K562 (cell line): ENCODE measurements at regions not wholly inside any gene's neighbourhood (a gene's known extent, or its start where the extent isn't known, plus 50 kb on each side); places are given as distances from the start of the nearest gene placed in this dataset.

Experiments used
- ATAC-seq: fragments of 200-7000 bp; cut with Tn5 transposase; 3 replicates; pipeline ENCODE4 v1.9.1; 2020; ENCODE audit warnings: moderate library complexity
- BruUV-seq: library from RNA; stranded (reverse); fragments of 400-500 nt; replicated peaks from 2 replicates; lab custom pipeline; 2021; lab: Mats Ljungman, UMichigan
- CTCF ChIA-PET: fragments of 300-600 bp; formaldehyde crosslinking; extraction: SDS; loops from one replicate; lab custom pipeline; 2021; ENCODE audit warnings: low intra/inter-chr PET ratio; lab: Yijun Ruan, JAX
- POLR2A ChIA-PET: fragments of 300-600, 350-650 bp; sonication (Branson Sonifier 250); formaldehyde crosslinking; extraction: SDS; loops from one replicate; lab custom pipeline; 2021; ENCODE audit warnings: antibody characterized with exemption, inconsistent platforms; lab: Yijun Ruan, JAX
- DNase-seq, 4 experiments: peaks; one replicate each; pipeline versions ENCODE4 v3.0.0 to v3.0.0-alpha.2; 2011 to 2018; ENCODE audit warnings: low spot score in 3 of 4, mixed read lengths in 3 of 4; ENCODE audit errors: extremely low read depth in 1 of 4
- FAIRE-seq: peaks from 2 replicates; lab custom pipeline; 2011; peaks lifted over from hg19 to GRCh38; lab: Jason Lieb, UNC
- H2AFZ ChIP-seq: 2 replicates; pipeline ENCODE4 v1.6.0; 2011; ENCODE audit warnings: low read depth, low read length, control low read depth, inconsistent platforms
- H3K27ac ChIP-seq: fragments of 200-600 bp; 3 replicates; pipeline ENCODE4 v1.8.0; 2011; ENCODE audit warnings: low read depth, mild to moderate bottlenecking, control low read depth, inconsistent platforms, low read length, moderate library complexity, mixed read lengths; ENCODE audit errors: extremely low read depth
- H3K27me3 ChIP-seq, 2 experiments: fragments of 300-600 bp in 1 of 2; 2 replicates in 1 of 2; 3 replicates in 1 of 2; pipeline versions ENCODE4 v1.6.0 to v1.8.0; 2011; ENCODE audit warnings: inconsistent platforms in 2 of 2, low read length in 2 of 2, mild to moderate bottlenecking in 1 of 2, mixed read lengths in 1 of 2, moderate library complexity in 1 of 2; ENCODE audit not compliant: control insufficient read depth in 2 of 2, insufficient read depth in 2 of 2
- H3K36me3 ChIP-seq: fragments of 300-600 bp; 3 replicates; pipeline ENCODE4 v1.8.0; 2011; ENCODE audit warnings: mild to moderate bottlenecking, low read length, inconsistent platforms; ENCODE audit not compliant: control insufficient read depth, insufficient read depth
- H3K4me1 ChIP-seq, 2 experiments: fragments of 200-600 bp in 1 of 2; replicated peaks in 1 of 2; 2 replicates in 1 of 2; 3 replicates in 1 of 2; pipeline versions ENCODE4 v1.5.1 to v1.8.0; 2011; ENCODE audit warnings: inconsistent platforms in 2 of 2, low read length in 2 of 2, mild to moderate bottlenecking in 1 of 2, mixed read lengths in 1 of 2, moderate library complexity in 1 of 2; ENCODE audit not compliant: control insufficient read depth in 2 of 2, insufficient read depth in 2 of 2
- H3K4me2 ChIP-seq: 2 replicates; pipeline ENCODE4 v1.6.1; 2011; ENCODE audit warnings: low read length, control low read depth, inconsistent platforms, mixed read lengths; ENCODE audit not compliant: insufficient read depth
- H3K4me3 ChIP-seq: fragments of 200-600 bp; sonication (generic), shearing (Covaris generic); 2 replicates; pipeline ENCODE4 v1.5.1; 2016; ENCODE audit warnings: control low read depth, inconsistent platforms
- H3K79me2 ChIP-seq: fragments of 200-600 bp; 3 replicates; pipeline ENCODE4 v1.8.0; 2011; ENCODE audit warnings: low read length, inconsistent platforms; ENCODE audit not compliant: control insufficient read depth, insufficient read depth
- H3K9ac ChIP-seq, 2 experiments: 2 replicates each; pipeline versions ENCODE4 v1.6.0 to v1.6.1; 2011; ENCODE audit warnings: low read depth in 2 of 2, low read length in 2 of 2, control low read depth in 1 of 2, inconsistent platforms in 1 of 2, mild to moderate bottlenecking in 1 of 2, mixed read lengths in 1 of 2; ENCODE audit not compliant: insufficient read depth in 1 of 2
- H3K9me1 ChIP-seq: one replicate; pipeline ENCODE4 v1.6.0; 2011; ENCODE audit warnings: inconsistent platforms, mild to moderate bottlenecking, low read length, moderate library complexity; ENCODE audit not compliant: control insufficient read depth, insufficient read depth
- H3K9me3 ChIP-seq: replicated peaks from 2 replicates; pipeline ENCODE4 v1.5.1; 2011; ENCODE audit warnings: low read depth, low read length, inconsistent platforms; ENCODE audit not compliant: control insufficient read depth, insufficient read depth
- H4K20me1 ChIP-seq: replicated peaks from 2 replicates; pipeline ENCODE4 v1.6.1; 2011; ENCODE audit warnings: low read length, inconsistent platforms, mixed read lengths; ENCODE audit not compliant: control insufficient read depth, insufficient read depth
- ADNP ChIP-seq: fragments of 200-800 bp; sonication (Bioruptor generic); IDR thresholded peaks from 2 replicates; pipeline ENCODE4 v1.6.1; 2016; ENCODE audit warnings: missing genetic modification characterization, missing compliant biosample characterization
- BRD4 ChIP-seq: fragments of 200-600 bp; sonication (generic); IDR thresholded peaks from 2 replicates; pipeline ENCODE4 v1.6.1; 2017; ENCODE audit warnings: inconsistent platforms
- DNMT1 ChIP-seq: fragments of 450-650 bp; IDR thresholded peaks from 2 replicates; pipeline ENCODE4 v1.6.1; 2016; ENCODE audit warnings: antibody characterized with exemption, mild to moderate bottlenecking
- MYC ChIP-seq, 2 experiments: fragments of 250-450 bp in 1 of 2; sonication (Bioruptor Pico) in 1 of 2; IDR thresholded peaks; 2 replicates each; pipeline versions ENCODE4 v1.5.1 to v1.6.1; 2012 to 2021; ENCODE audit warnings: low read depth in 2 of 2, borderline replicate concordance in 1 of 2, improper control_type of control experiment in 1 of 2, low read length in 1 of 2, mild to moderate bottlenecking in 1 of 2, moderate library complexity in 1 of 2
- POLR3G ChIP-seq: IDR thresholded peaks from 2 replicates; pipeline ENCODE4 v1.6.1; 2011; ENCODE audit not compliant: insufficient read length, insufficient replicate concordance; ENCODE audit errors: extremely low read depth
- RCOR1 ChIP-seq, 2 experiments: IDR thresholded peaks; 2 replicates each; pipeline ENCODE4 v1.6.1; 2012; ENCODE audit warnings: low read depth in 2 of 2, low read length in 2 of 2, borderline replicate concordance in 1 of 2, improper control_type of control experiment in 1 of 2
- SRSF7 ChIP-seq: fragments of 200-400 bp; formaldehyde crosslinking; optimal IDR thresholded peaks from 2 replicates; pipeline ENCODE3; 2017; ENCODE audit warnings: mild to moderate bottlenecking, low read depth, low read length
- WGBS: fragments of 100-300 bp; shearing (Covaris generic); methylation state at CpG from one replicate; pipeline ENCODE4 v1.1.6; 2016; ENCODE audit warnings: low coverage, mixed read lengths; ENCODE audit not compliant: insufficient coverage; ENCODE audit errors: missing lambda C conversion rate; 5-methylcytosine and 5-hydroxymethylcytosine counted together
- in situ Hi-C: fragments of 300-500 bp; cut with MboI; formaldehyde crosslinking; loops from 4 replicates; pipeline ENCODE4 v1.15.0; 2018; ENCODE audit warnings: inconsistent platforms, mixed read lengths
- intact Hi-C: fragments of 100-400 bp; cut with micrococcal nuclease; formaldehyde crosslinking; loops from 2 replicates; pipeline ENCODE4 v1.14.2; 2022
- TF ChIP-seq, protein P1 (sequence below): fragments of 250-450 bp; sonication (Bioruptor Pico); IDR thresholded peaks from 2 replicates; pipeline ENCODE4 v1.4.0; 2020; ENCODE audit warnings: borderline replicate concordance
- TF ChIP-seq, protein P2 (sequence below): fragments of 450-650 bp; IDR thresholded peaks from 2 replicates; pipeline ENCODE4 v1.6.1; 2016; ENCODE audit warnings: mild to moderate bottlenecking
- TF ChIP-seq, protein P3 (sequence below): sonication (generic); formaldehyde crosslinking; IDR thresholded peaks from 2 replicates; pipeline ENCODE4 v1.8.0; 2022; ENCODE audit warnings: missing genetic modification reagents, mild to moderate bottlenecking, moderate library complexity, borderline replicate concordance

DNA sequence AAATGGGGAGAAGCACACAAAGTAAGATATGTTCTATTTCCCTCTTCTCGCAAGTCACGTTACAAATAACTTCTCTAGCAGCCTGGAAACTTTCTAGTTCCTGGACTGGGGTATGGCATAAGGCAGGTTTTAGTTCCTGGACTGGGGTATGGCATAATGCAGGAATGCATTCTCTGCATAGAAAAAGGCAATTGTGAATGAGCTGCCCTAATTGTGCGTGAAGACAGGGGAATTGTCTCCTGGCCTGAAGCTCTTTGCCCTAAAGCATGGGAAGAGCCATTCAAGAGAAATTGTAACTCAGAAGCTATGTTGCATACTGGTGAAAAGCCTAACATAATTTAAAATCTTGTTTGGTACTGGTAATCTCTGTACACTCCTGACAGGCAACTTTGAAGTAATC, 54.3 kb upstream of the CBLB start:
- in situ Hi-C loops = no loop called here
- CTCF ChIA-PET = no interaction called here

More for the DNA sequence above, 54.3 kb upstream of the CBLB start:
- H3K9ac ChIP-seq = no peak overlapping the region
- DNase-seq = no peak
- 48% methylated on average over 3 of the region's 3 CpGs for WGBS
- POLR2A ChIA-PET = no interaction called here
- intact Hi-C loops = no loop called here
- no peaks in the 10 kb centered on the region for H3K4me1 ChIP-seq
- no peak overlapping the region for H3K4me3 ChIP-seq
- H2AFZ ChIP-seq = no peak overlapping the region
- no peaks in the 10 kb centered on the region for H3K36me3 ChIP-seq
- H4K20me1 ChIP-seq = no peaks in the 10 kb centered on the region
- ATAC-seq = no peak
- no TSS peak for BruUV-seq
- no peak overlapping the region for H3K4me2 ChIP-seq
- no peaks in the 10 kb centered on the region for H3K9me1 ChIP-seq
- H3K27ac ChIP-seq = no peak overlapping the region
- H3K27me3 ChIP-seq = no peaks in the 10 kb centered on the region
- no peaks in the 10 kb centered on the region for H3K79me2 ChIP-seq
- TF ChIP-seq DNMT1 = no peak
- TF ChIP-seq ADNP (tag) = no peak
- TF ChIP-seq, protein P1, sequence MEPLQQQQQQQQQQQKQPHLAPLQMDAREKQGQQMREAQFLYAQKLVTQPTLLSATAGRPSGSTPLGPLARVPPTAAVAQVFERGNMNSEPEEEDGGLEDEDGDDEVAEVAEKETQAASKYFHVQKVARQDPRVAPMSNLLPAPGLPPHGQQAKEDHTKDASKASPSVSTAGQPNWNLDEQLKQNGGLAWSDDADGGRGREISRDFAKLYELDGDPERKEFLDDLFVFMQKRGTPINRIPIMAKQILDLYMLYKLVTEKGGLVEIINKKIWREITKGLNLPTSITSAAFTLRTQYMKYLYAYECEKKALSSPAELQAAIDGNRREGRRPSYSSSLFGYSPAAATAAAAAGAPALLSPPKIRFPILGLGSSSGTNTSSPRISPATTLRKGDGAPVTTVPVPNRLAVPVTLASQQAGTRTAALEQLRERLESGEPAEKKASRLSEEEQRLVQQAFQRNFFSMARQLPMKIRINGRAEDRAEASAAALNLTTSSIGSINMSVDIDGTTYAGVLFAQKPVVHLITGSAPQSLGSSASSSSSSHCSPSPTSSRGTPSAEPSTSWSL (CRISPR knock-in tag) = no peak
- TF ChIP-seq MYC (IDR thresholded peaks at IDR 0.05; ENCODE audit: low read depth, low read length) = no peak
- TF ChIP-seq MYC (CRISPR knock-in tag; IDR thresholded peaks at IDR 0.05; ENCODE audit: borderline replicate concordance, low read depth) = no peak
- TF ChIP-seq, protein P2, sequence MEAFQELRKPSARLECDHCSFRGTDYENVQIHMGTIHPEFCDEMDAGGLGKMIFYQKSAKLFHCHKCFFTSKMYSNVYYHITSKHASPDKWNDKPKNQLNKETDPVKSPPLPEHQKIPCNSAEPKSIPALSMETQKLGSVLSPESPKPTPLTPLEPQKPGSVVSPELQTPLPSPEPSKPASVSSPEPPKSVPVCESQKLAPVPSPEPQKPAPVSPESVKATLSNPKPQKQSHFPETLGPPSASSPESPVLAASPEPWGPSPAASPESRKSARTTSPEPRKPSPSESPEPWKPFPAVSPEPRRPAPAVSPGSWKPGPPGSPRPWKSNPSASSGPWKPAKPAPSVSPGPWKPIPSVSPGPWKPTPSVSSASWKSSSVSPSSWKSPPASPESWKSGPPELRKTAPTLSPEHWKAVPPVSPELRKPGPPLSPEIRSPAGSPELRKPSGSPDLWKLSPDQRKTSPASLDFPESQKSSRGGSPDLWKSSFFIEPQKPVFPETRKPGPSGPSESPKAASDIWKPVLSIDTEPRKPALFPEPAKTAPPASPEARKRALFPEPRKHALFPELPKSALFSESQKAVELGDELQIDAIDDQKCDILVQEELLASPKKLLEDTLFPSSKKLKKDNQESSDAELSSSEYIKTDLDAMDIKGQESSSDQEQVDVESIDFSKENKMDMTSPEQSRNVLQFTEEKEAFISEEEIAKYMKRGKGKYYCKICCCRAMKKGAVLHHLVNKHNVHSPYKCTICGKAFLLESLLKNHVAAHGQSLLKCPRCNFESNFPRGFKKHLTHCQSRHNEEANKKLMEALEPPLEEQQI = no peak
- TF ChIP-seq RCOR1 (IDR thresholded peaks at IDR 0.05; ENCODE audit: borderline replicate concordance in 1 of 2, low read depth in 2 of 2, low read length in 2 of 2) = no peak
- TF ChIP-seq, protein P3, sequence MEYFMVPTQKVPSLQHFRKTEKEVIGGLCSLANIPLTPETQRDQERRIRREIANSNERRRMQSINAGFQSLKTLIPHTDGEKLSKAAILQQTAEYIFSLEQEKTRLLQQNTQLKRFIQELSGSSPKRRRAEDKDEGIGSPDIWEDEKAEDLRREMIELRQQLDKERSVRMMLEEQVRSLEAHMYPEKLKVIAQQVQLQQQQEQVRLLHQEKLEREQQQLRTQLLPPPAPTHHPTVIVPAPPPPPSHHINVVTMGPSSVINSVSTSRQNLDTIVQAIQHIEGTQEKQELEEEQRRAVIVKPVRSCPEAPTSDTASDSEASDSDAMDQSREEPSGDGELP = no peak
- no peak for TF ChIP-seq POLR3G
- TF ChIP-seq BRD4 = no peak
- no peak for TF ChIP-seq SRSF7
- no peaks in the 10 kb centered on the region for H3K9me3 ChIP-seq
- no peak for FAIRE-seq
